Testis (tissue), 2 donors: ENCODE measurements at regions not wholly inside any gene's neighbourhood (a gene's known extent, or its start where the extent isn't known, plus 50 kb on each side); places are given as distances from the start of the nearest gene placed in this dataset.

Source experiments
- POLR2A ChIP-seq: fragments of 450-650 bp; IDR thresholded peaks from one replicate; pipeline ENCODE4 v1.6.1; 2017; ENCODE audit warnings: antibody characterized with exemption, mild to moderate bottlenecking, moderate library complexity
- TF ChIP-seq, protein P1 (sequence below), 3 experiments: fragments of 450-650 bp in 2 of 3; fragments of 200-600 bp in 1 of 3; sonication (generic) in 1 of 3; IDR thresholded peaks; one replicate each; pipeline ENCODE4 v1.5.1; 2016 to 2019; ENCODE audit warnings: antibody characterized with exemption in 3 of 3, mild to moderate bottlenecking in 2 of 3, moderate library complexity in 1 of 3

DNA sequence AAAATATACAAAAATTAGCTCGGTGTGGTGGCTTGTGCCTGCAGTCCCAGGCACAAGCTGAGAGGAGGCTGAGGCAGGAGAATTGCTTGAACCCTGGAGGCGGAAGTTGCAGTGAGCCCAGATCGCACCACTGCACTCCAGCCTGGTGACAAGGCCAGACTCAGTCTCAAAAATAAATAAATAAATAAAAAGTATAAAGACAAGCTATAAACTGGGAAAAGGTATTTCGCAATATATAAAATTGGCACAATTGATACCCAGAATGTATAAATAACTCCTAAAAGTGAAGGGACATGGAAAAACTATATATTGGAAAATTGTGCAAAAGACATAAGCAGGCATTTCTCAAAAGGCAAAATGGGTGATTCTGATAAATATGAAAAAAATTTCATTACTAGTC, 657.9 kb upstream of the SLC8A1 start:
- TF ChIP-seq, protein P1, sequence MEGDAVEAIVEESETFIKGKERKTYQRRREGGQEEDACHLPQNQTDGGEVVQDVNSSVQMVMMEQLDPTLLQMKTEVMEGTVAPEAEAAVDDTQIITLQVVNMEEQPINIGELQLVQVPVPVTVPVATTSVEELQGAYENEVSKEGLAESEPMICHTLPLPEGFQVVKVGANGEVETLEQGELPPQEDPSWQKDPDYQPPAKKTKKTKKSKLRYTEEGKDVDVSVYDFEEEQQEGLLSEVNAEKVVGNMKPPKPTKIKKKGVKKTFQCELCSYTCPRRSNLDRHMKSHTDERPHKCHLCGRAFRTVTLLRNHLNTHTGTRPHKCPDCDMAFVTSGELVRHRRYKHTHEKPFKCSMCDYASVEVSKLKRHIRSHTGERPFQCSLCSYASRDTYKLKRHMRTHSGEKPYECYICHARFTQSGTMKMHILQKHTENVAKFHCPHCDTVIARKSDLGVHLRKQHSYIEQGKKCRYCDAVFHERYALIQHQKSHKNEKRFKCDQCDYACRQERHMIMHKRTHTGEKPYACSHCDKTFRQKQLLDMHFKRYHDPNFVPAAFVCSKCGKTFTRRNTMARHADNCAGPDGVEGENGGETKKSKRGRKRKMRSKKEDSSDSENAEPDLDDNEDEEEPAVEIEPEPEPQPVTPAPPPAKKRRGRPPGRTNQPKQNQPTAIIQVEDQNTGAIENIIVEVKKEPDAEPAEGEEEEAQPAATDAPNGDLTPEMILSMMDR (IDR thresholded peaks at IDR 0.05): no peak
- TF ChIP-seq POLR2A: no peak
